ENCODE measurements at regions not wholly inside any gene's neighbourhood (a gene's known extent, or its start where the extent isn't known, plus 50 kb on each side); places are given as distances from the start of the nearest gene placed in this dataset.

- 36% methylated on average over 8 of the region's 8 CpGs for WGBS (ENCODE audit: low lambda C conversion rate)
- no peak for ATAC-seq
- no TSS peak for BruUV-seq (replicated peaks)
- Histone ChIP-seq H3K4me1 (ENCODE audit: insufficient read depth, low read length) (no peaks in the 10 kb centered on the region), H3K9me3 (ENCODE audit: low read length) (no peaks in the 10 kb centered on the region), H3K36me3 (replicated peaks in 1 of 2; ENCODE audit: control insufficient read depth in 1 of 2, insufficient read depth in 2 of 2, low read length in 2 of 2) (no peaks in the 10 kb centered on the region), H4K20me1 (ENCODE audit: insufficient read depth, low read length) (no peaks in the 10 kb centered on the region), H3K4me2 (ENCODE audit: low read depth, low read length) (no peak overlapping the region), H3K27me3 (ENCODE audit: control insufficient read depth in 1 of 2, insufficient read depth in 2 of 2, low read length in 2 of 2) (no peaks in the 10 kb centered on the region), H3K27ac (ENCODE audit: extremely low read length, insufficient read depth, low read length) (no peak overlapping the region), H3K4me3 (replicated peaks in 1 of 3; ENCODE audit: insufficient read depth in 1 of 3, low read depth in 2 of 3, low read length in 3 of 3) (no peak overlapping the region), H3K9ac (ENCODE audit: insufficient read depth, low read depth, low read length) (no peak overlapping the region), H3K79me2 (ENCODE audit: insufficient read depth, low read length) (no peaks in the 10 kb centered on the region), H2AFZ (ENCODE audit: low read length) (no peak overlapping the region)
- in situ Hi-C loops (cut with HindIII; ENCODE audit: extremely low pct_ligation_motif_present, low pct_unique_long_range_greater_than_20kb): no loop called here
- TF ChIP-seq IRF2 (CRISPR knock-in tag; IDR thresholded peaks at IDR 0.05): no peak
- no peak for TF ChIP-seq HIC2 (CRISPR knock-in tag; IDR thresholded peaks at IDR 0.05; ENCODE audit: low read depth)
- TF ChIP-seq FOXO4 (CRISPR knock-in tag; conservative IDR thresholded peaks at IDR 0.05): no peak
- no peak for TF ChIP-seq ATAD3A (CRISPR knock-in tag; IDR thresholded peaks at IDR 0.05)
- no peak for TF ChIP-seq ZSCAN25 (CRISPR knock-in tag; IDR thresholded peaks at IDR 0.05)
- no peak for TF ChIP-seq ZNF616 (CRISPR knock-in tag; IDR thresholded peaks at IDR 0.05; ENCODE audit: low read depth)
- TF ChIP-seq TRIM24 (CRISPR knock-in tag; IDR thresholded peaks at IDR 0.05): no peak
- no peak for TF ChIP-seq HNF1B (CRISPR knock-in tag; IDR thresholded peaks at IDR 0.05)
- no peak for TF ChIP-seq TRAFD1 (CRISPR knock-in tag; IDR thresholded peaks at IDR 0.05; ENCODE audit: borderline replicate concordance)
- no peak for TF ChIP-seq CREB3 (CRISPR knock-in tag; IDR thresholded peaks at IDR 0.05)
- TF ChIP-seq ZXDC (CRISPR knock-in tag; IDR thresholded peaks at IDR 0.05): no peak
- no peak for TF ChIP-seq ZNF282 (IDR thresholded peaks at IDR 0.05; ENCODE audit: partially characterized antibody)
- TF ChIP-seq GATA4 (IDR thresholded peaks at IDR 0.05; ENCODE audit: borderline replicate concordance, low read depth): no peak
- POLR2A ChIA-PET: no interaction called here
- CTCF ChIA-PET (ENCODE audit: low intra/inter-chr PET ratio, low total read pairs): no interaction called here
- intact Hi-C loops (cut with micrococcal nuclease; ENCODE audit: unreplicated experiment): no loop called here
- DNase-seq (ENCODE audit: low spot score): no peak
- no peak for FAIRE-seq
Measured at GRCh38 chr6:14699803-14700601, 545.9 kb upstream of the JARID2 start.

Data from HepG2 (cell line).